ENCODE measurements at regions not wholly inside any gene's neighbourhood (a gene's known extent, or its start where the extent isn't known, plus 50 kb on each side); places are given as distances from the start of the nearest gene placed in this dataset.

GRCh38 chr7:124444696-124445480 is 320.7 kb downstream of the GPR37 start (continued):
- no peak for TF ChIP-seq USF2 (IDR thresholded peaks at IDR 0.05)
- TF ChIP-seq MAX (IDR thresholded peaks at IDR 0.05) = no peak
- no peak for TF ChIP-seq JUN (IDR thresholded peaks at IDR 0.05)
- no peak for TF ChIP-seq MAFK (IDR thresholded peaks at IDR 0.05; ENCODE audit: partially characterized antibody)

DNA sequence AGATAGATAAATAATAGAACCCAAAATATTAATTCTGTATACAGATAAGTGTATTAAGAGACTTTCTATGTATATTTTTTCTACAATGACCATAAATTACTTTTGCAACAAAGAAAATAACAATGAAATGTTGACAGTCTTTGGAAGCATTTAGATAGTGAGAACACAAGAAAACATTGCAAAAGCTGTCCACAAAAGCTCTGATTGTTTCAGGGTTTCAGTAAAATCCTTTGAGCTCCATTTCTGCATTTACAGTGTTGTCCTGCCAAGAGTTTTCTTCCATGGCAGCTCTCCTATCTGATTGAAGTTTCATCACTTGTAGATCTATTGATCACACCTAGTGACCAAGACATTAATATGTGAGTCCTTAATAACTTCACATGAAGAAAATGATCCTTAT is 321.8 kb downstream of the GPR37 start:
- TF ChIP-seq BCL3 (IDR thresholded peaks at IDR 0.05) (no peak), POLR2A (IDR thresholded peaks at IDR 0.05; ENCODE audit: low read length) (no peak), HOXB13 (CRISPR knock-in tag; IDR thresholded peaks at IDR 0.05; ENCODE audit: low read depth) (no peak), HOXB5 (CRISPR knock-in tag; IDR thresholded peaks at IDR 0.05) (no peak), BHLHE40 (IDR thresholded peaks at IDR 0.05; ENCODE audit: low read depth, low read length) (no peak), HEYL (CRISPR knock-in tag; IDR thresholded peaks at IDR 0.05) (no peak)
- Histone ChIP-seq H3K4me1 (no peaks in the 10 kb centered on the region), H3K9me3 (no peaks in the 10 kb centered on the region), H3K27ac (no peak overlapping the region), H3K4me3 (no peak overlapping the region), H3K4me2 (no peak overlapping the region)
- ChIA-PET POLR2A (no interaction called here), CTCF (no interaction called here)
- DNase-seq (ENCODE audit: low read depth in 1 of 2, low spot score in 1 of 2) (no peak), FAIRE-seq (no peak), ATAC-seq (no peak)

GRCh38 chr7:124440081-124440480 is 325.5 kb downstream of the GPR37 start:
- ATAC-seq (no peak), FAIRE-seq (no peak), DNase-seq (ENCODE audit: low read depth in 1 of 2, low spot score in 1 of 2) (no peak)
- Histone ChIP-seq H3K9me3 (no peaks in the 10 kb centered on the region), H3K4me1 (no peaks in the 10 kb centered on the region), H3K4me2 (no peak overlapping the region), H3K4me3 (no peak overlapping the region), H3K27ac (no peak overlapping the region)
- TF ChIP-seq TP53 (CRISPR knock-in tag; IDR thresholded peaks at IDR 0.05) = no peak
- no peak for TF ChIP-seq HDAC2 (IDR thresholded peaks at IDR 0.05)
- no peak for TF ChIP-seq MYC (IDR thresholded peaks at IDR 0.05; ENCODE audit: borderline replicate concordance, low read length)
- TF ChIP-seq BHLHE40 (IDR thresholded peaks at IDR 0.05; ENCODE audit: low read depth, low read length) = no peak
- TF ChIP-seq NPAS2 (CRISPR knock-in tag; IDR thresholded peaks at IDR 0.05; ENCODE audit: borderline replicate concordance) = no peak
- no peak for TF ChIP-seq ATOH8 (CRISPR knock-in tag; IDR thresholded peaks at IDR 0.05; ENCODE audit: low read depth)
- TF ChIP-seq E2F6 (IDR thresholded peaks at IDR 0.05; ENCODE audit: borderline replicate concordance, low read depth) = no peak
- no peak for TF ChIP-seq EHMT2 (IDR thresholded peaks at IDR 0.05; ENCODE audit: low read depth)
- no peak for TF ChIP-seq KDM5A (IDR thresholded peaks at IDR 0.05)
- TF ChIP-seq HOXB13 (CRISPR knock-in tag; IDR thresholded peaks at IDR 0.05; ENCODE audit: low read depth) = no peak
- TF ChIP-seq, protein P1, sequence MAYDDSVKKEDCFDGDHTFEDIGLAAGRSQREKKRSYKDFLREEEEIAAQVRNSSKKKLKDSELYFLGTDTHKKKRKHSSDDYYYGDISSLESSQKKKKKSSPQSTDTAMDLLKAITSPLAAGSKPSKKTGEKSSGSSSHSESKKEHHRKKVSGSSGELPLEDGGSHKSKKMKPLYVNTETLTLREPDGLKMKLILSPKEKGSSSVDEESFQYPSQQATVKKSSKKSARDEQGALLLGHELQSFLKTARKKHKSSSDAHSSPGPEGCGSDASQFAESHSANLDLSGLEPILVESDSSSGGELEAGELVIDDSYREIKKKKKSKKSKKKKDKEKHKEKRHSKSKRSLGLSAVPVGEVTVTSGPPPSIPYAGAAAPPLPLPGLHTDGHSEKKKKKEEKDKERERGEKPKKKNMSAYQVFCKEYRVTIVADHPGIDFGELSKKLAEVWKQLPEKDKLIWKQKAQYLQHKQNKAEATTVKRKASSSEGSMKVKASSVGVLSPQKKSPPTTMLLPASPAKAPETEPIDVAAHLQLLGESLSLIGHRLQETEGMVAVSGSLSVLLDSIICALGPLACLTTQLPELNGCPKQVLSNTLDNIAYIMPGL (CRISPR knock-in tag; IDR thresholded peaks at IDR 0.05; ENCODE audit: borderline replicate concordance) = no peak
- no peak for TF ChIP-seq EP300 (IDR thresholded peaks at IDR 0.05)
- TF ChIP-seq RARB (CRISPR knock-in tag; IDR thresholded peaks at IDR 0.05) = no peak
- TF ChIP-seq TFCP2L1 (CRISPR knock-in tag; IDR thresholded peaks at IDR 0.05) = no peak
- no peak for TF ChIP-seq FOSB (CRISPR knock-in tag; IDR thresholded peaks at IDR 0.05)
- ChIA-PET CTCF (no interaction called here), POLR2A (no interaction called here)
- WGBS (ENCODE audit: missing lambda C conversion rate) = 47% methylated on average over 2 of the region's 2 CpGs

Measured in A549 (cell line).